HG02973 (cell line): ENCODE measurements at regions not wholly inside any gene's neighbourhood (a gene's known extent, or its start where the extent isn't known, plus 50 kb on each side); places are given as distances from the start of the nearest gene placed in this dataset.

Source experiments
- ATAC-seq: cut with Tn5 transposase; IDR thresholded peaks from one replicate; pipeline ENCODE4 v1.9.1; 2021; ENCODE audit warnings: moderate library complexity; ENCODE audit not compliant: unreplicated experiment

GRCh38 chr1:187079330-187079729 is 250.6 kb downstream of the PLA2G4A start:
- ATAC-seq, result no peak

GRCh38 chr1:187091666-187092065 is 262.9 kb downstream of the PLA2G4A start:
- ATAC-seq, result no peak

- ATAC-seq, result no peak
Measured at GRCh38 chr1:187092104-187092503, 263.4 kb downstream of the PLA2G4A start.

DNA sequence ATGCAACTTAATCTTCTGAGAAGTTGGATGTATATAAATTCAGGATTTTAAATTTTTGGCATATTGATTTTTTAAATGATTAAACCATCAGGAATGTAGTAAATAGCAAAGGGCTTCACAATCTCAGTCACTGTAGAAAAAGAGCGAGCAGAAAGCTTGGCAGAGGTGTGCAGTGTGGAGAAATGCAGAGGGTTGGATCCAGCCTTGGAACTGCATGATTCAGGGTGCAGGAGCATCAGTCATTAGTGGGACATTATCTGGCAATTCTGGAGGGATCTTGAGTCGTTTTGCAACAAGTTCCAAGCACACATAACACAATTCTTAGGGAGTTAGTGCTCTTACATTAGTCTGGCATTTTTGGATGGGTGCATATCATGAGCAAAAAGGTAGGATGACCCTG is 267.9 kb downstream of the PLA2G4A start:
- ATAC-seq, result no peak

DNA sequence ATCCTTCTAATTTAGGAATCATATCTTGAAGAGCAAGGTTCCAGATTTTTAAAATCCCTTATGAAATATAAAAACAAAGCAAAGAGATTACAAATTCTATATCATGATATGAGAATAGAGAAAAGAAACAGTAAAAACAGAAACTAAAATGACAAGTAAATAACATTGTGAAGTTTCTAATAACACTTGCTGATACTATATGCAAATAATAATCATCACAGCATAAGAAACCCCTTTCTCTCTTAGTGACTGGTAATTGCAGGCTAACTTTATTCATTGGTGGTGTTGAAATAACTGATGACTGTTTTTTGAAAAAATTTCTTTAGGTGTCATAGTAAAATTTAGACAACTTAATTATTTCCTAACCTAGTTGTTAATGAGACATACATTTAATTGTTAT is 281.6 kb downstream of the PLA2G4A start:
- peak; percentile 74 for ATAC-seq

DNA sequence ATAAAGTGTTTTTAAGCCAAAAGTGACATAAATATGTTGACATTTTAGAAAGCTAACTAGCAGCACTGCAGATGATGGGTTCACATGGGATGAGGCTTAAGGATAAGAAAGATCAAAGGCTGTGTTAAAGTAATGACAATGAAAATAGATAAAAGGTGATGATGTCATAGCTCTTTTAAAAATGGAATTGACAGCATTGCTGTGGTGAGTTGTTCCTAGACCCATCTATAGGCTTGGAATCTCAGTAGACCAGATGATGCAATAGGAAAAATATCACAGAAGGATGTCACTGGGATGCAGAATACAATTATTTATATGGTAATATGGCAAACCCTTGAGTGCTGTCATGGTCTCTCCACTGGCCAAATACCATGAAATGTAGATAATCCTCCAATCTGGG is 286.0 kb downstream of the PLA2G4A start:
- ATAC-seq, result no peak

GRCh38 chr1:187121661-187122060 is 292.9 kb downstream of the PLA2G4A start:
- no peak for ATAC-seq

GRCh38 chr1:187122566-187122965 is 293.8 kb downstream of the PLA2G4A start:
- no peak for ATAC-seq

- no peak for ATAC-seq
Measured at GRCh38 chr1:187129132-187129531, 300.4 kb downstream of the PLA2G4A start.

DNA sequence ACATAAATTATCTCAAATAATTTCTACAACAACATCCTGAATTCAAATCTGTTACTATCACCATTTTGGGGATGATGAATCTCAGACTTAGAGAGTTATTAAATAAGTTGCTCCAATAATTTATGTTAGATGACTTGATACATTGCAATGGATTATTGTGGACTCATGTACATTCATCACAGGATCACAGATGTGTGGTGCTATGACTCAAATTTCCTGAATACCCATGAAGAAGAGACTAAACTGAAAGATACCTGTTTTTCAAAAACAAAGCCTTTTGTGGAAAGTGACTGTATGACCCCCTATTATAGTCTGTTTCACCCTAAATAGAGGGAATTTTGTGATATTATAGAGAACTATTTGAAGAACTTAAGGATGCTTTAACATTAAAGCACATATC is 315.0 kb downstream of the PLA2G4A start:
- ATAC-seq, result no peak

DNA sequence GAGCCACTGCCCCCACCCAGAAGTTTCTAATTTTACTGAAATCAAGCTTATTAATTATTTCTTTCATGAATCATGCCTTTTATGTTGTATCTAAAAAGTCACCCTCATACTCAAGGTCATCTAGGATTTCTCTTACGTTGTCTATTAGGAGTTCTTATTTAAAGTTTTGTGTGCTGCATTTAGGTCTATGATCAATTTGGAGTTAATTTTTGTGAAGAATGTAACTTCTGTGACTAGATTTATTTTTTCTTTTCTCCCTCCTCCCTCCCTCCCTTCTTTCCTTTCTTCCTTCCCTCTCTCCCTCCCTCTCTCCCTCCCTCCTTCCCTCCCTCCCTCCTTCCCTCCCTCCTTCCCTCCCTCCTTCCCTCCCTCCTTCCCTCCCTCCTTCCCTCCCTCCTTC is 317.6 kb downstream of the PLA2G4A start:
- no peak for ATAC-seq

DNA sequence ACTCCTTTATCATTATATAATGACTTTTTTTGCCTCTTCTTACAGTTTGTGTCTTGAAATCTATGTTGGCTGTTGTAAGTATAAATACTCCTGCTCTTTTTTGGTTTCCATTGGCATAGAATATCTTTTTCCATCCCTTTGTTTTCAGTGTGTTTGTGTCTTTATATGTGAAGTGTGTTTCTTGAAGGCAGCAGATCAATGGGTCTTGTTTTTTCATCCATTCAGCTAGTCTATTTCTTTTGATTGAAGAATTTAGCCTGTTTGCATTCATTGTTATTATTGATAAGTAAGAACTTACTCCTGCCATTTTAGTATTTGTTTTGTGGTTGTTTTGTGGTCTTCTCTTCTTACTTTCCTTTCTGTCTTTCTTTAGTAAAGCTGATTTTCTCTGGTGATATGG is 322.8 kb downstream of the PLA2G4A start:
- no peak for ATAC-seq

GRCh38 chr1:187153047-187153446 is 324.3 kb downstream of the PLA2G4A start:
- ATAC-seq, result no peak

- no peak for ATAC-seq
Measured at GRCh38 chr1:187157115-187157514, 328.4 kb downstream of the PLA2G4A start.

GRCh38 chr1:187157552-187157951 is 328.8 kb downstream of the PLA2G4A start:
- no peak for ATAC-seq

DNA sequence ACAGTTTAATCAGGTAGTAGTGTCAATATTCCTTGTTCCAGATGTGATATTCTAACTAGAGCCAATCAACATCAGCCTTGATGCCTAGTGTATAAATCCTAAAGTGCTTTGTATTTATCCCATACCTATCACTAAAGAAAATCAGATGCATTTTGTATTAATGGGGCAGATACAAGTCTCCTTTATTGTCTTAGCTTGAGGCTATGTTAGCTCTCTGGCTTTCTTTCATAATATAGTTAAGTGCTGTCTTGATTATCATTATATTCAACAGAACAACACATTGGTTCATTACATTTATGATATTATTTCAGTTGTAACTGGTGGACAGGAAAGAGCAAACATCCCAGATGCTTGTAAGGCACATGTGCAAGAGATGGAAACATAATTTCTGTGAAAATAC is 338.8 kb downstream of the PLA2G4A start:
- ATAC-seq, result no peak

DNA sequence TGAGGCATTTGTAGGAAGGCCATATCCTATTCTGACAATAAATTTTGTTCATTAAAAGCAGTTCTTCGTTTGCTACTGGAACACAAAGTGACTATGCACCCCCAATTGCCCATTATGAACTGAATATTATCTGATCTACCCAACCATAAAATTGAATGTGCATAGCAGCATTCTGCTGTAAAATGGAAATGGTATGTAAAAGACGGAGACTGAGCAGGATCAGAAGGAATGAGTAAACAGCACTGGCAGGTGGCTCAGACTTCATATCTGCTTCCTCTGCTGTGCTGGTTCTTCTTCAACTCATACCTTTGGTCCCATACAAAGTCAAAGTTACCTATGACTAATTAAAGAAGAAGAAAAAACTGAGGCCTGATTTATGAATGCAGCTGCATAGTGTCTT is 339.5 kb downstream of the PLA2G4A start:
- ATAC-seq, result no peak

GRCh38 chr1:187185389-187185788 is 356.6 kb downstream of the PLA2G4A start:
- no peak for ATAC-seq

GRCh38 chr1:187197685-187198084 is 368.9 kb downstream of the PLA2G4A start:
- ATAC-seq, result no peak

DNA sequence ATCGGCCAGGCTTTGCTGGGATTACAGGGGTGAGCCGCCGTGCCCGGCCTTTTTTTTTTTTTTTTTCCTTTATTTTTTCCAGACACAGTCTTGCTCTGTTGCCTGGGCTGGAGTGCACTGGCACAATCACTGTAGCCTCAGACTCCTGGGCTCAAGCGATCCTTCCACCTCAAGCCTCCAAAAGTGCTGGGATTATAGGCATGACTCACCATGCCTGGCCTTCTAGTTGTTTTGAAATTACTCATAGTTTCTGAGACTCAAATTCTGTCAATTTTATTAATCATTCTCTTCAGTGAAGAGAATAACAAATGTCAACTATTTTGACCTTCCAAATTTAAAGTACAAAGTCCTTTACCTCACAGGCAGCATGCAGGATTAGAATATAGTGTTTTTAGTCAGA is 374.5 kb downstream of the PLA2G4A start:
- ATAC-seq, result no peak

DNA sequence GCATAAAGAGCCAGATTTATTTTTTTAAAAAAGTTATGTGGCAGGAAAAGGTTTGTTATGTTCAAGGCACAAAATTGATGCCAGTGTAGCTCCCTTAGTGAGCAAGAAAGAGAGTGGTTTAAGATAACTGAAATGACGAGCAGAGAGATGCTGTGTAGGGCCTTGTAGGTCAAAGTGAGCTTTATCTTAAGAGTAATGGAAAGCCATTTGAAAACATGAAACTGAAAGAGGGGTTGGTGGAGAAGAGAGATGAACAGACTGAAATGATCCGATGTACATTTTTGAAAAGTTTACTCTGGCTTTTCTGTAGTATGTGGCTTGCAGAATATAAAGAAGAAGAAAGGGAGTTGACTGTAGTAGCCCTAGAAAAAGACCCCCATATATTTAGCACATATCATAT is 383.6 kb downstream of the PLA2G4A start:
- ATAC-seq, result no peak

DNA sequence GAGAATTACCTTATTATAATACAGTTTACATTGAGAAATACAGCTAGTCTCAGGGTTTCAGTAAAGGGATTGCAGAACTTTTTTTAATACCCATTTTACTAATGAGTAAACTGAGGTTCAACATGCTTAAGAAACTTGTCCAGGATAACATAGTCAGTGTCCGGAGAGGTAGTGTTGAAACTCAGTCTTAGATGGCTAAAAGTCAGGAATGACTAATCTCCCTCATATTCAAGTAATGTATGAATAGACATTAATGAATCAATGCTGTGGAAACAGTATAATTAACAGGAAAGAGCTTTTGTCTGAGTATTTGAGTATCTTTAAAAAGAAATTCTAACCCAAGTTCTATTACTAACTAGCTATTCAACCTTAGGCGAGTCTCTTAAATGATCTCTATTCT is 397.6 kb downstream of the PLA2G4A start:
- no peak for ATAC-seq

DNA sequence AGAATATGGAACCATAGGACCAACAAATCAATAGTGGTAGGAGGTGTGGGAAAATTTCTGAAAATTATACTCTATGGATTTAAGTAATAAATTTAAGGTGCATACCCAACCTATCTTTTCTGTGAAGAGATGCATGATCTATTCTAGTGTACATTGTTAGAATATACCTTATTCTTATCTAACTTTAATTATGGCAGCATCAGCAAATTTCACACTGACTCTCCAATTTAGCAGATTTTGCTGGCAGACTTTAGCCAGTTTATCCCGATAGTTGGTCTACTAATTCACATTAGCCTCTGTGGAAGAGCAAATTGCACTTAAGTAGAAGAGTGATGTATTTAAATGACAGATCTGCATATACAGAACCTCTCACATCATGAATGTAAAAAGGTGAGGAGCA is 400.0 kb downstream of the PLA2G4A start:
- ATAC-seq, result no peak

DNA sequence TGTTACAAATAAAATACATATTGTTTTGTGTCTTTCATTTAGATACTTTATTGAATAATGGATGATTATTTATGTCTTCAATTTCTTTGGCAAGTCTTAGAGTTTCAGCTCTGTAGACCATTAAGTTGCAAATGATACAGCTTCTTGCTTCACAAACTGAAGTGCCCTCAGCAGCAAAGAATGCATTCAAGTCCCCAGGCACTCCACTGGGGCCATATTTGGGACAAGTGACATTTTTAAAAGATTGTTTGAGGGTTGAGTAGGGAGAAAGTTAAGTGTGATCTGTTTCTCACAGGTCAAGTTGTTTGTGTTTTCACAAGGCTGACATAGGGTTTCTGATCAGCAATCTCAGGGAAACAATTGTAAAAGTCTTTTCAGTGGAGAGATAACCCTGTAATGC is 400.7 kb downstream of the PLA2G4A start:
- ATAC-seq, result no peak
